NB4 (cell line): ENCODE measurements at regions not wholly inside any gene's neighbourhood (a gene's known extent, or its start where the extent isn't known, plus 50 kb on each side); places are given as distances from the start of the nearest gene placed in this dataset.

Experiments
- DNase-seq: peaks from one replicate; pipeline ENCODE4 v3.0.0; 2010; ENCODE audit warnings: low read depth
- H3K4me3 ChIP-seq: one replicate; pipeline ENCODE4 v1.5.1; 2011; ENCODE audit warnings: mild to moderate bottlenecking, low read depth, low read length, moderate library complexity
- CTCF ChIP-seq: IDR thresholded peaks from one replicate; pipeline ENCODE4 v1.5.1; 2012; ENCODE audit warnings: low read depth, low read length
- MAX ChIP-seq: IDR thresholded peaks from 2 replicates; pipeline ENCODE4 v1.6.1; 2011; ENCODE audit warnings: low read depth, low read length
- MYC ChIP-seq: IDR thresholded peaks from 2 replicates; pipeline ENCODE4 v1.6.1; 2011; ENCODE audit warnings: low read depth, low read length
- POLR2A ChIP-seq: IDR thresholded peaks from 2 replicates; pipeline ENCODE4 v1.6.1; 2011; ENCODE audit warnings: mild to moderate bottlenecking; ENCODE audit not compliant: insufficient read length; ENCODE audit errors: extremely low read depth

GRCh38 chr5:71907001-71907588 lies 188.0 kb downstream of the CARTPT start:
- H3K4me3 ChIP-seq, result no peak overlapping the region
- no peak for DNase-seq
- TF ChIP-seq MYC (no peak), MAX (no peak), CTCF (no peak), POLR2A (no peak)

- TF ChIP-seq POLR2A, result no peak
- no peak for TF ChIP-seq MYC
- TF ChIP-seq MAX, result no peak
- TF ChIP-seq CTCF, result no peak
- DNase-seq, result no peak
- no peak overlapping the region for H3K4me3 ChIP-seq
Observed at GRCh38 chr5:71907608-71908145, 188.6 kb downstream of the CARTPT start.

- DNase-seq, result no peak
- TF ChIP-seq MAX, result no peak
- no peak for TF ChIP-seq POLR2A
- TF ChIP-seq MYC, result no peak
- TF ChIP-seq CTCF, result no peak
- no peak overlapping the region for H3K4me3 ChIP-seq
Observed at GRCh38 chr5:71910741-71911140, 191.7 kb downstream of the CARTPT start.

GRCh38 chr5:71912021-71912420 lies 192.9 kb downstream of the CARTPT start:
- H3K4me3 ChIP-seq, result no peak overlapping the region
- DNase-seq, result no peak
- TF ChIP-seq MYC (no peak), MAX (no peak), CTCF (no peak), POLR2A (no peak)

GRCh38 chr5:71914281-71914680 lies 193.0 kb upstream of the MAP1B start:
- no peak for TF ChIP-seq MYC
- TF ChIP-seq CTCF, result no peak
- no peak for TF ChIP-seq POLR2A
- no peak for TF ChIP-seq MAX
- no peak overlapping the region for H3K4me3 ChIP-seq
- DNase-seq, result no peak

GRCh38 chr5:71922584-71923106 lies 184.6 kb upstream of the MAP1B start:
- TF ChIP-seq CTCF (no peak), POLR2A (no peak), MAX (no peak), MYC (no peak)
- no peak overlapping the region for H3K4me3 ChIP-seq
- DNase-seq, result no peak
